ENCODE measurements at regions not wholly inside any gene's neighbourhood (a gene's known extent, or its start where the extent isn't known, plus 50 kb on each side); places are given as distances from the start of the nearest gene placed in this dataset.

DNA sequence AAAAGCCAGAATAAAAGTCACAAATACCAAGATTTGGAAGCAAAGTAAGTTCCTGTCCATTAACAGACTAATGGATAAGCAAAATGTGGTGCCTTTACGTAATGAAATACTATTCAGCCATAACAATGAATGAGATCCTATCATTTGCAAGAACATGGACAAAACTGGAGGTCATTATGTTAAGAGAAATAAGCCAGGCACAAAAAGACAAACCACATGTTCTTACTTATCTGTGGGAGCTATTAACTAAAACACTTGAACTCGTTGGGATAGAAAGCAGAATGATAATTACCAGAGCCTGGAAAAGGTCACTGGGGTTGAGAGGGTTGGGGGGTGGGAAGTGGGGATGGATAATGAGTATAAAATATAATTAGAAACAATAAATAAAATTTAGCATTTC lies 1015.9 kb downstream of the OTOL1 start:
- no peaks in the 10 kb centered on the region for H3K27me3 ChIP-seq
- 50 to 66% (median 62%) methylated on average over 2 of the region's 2 CpGs for WGBS, 5 donors
- H3K4me3 ChIP-seq: no peak overlapping the region
- H3K36me3 ChIP-seq: no peaks in the 10 kb centered on the region
- no peak overlapping the region for H3K27ac ChIP-seq
- no peak for DNase-seq
- TF ChIP-seq EP300 (IDR thresholded peaks at IDR 0.05): no peak
- H3K4me1 ChIP-seq: no peaks in the 10 kb centered on the region
- intact Hi-C loops (cut with DNase I; ENCODE audit: low total_unique reads): no loop called here
- H3K9me3 ChIP-seq: no peaks in the 10 kb centered on the region

DNA sequence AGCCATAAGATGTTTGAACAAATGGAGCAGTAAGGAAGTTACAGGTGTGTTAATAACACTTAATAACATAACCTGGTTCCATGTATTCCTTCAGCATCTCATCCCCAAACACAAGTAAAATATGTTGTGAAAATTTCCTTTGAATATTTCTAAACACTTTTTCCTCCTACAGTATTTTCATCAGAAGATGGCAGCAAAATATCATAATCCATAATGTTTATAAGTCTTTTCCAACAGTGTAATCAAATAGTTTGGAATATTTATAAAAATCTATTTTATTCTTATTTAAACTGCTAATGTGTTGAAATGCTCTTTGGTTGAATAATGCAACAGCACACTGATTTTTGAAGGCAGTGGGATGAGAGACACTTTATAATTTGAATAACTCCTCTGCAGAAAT lies 1020.5 kb downstream of the OTOL1 start:
- Histone ChIP-seq H3K4me3 (no peak overlapping the region), H3K36me3 (no peaks in the 10 kb centered on the region), H3K27me3 (no peaks in the 10 kb centered on the region), H3K9me3 (no peaks in the 10 kb centered on the region), H3K27ac (no peak overlapping the region), H3K4me1 (no peaks in the 10 kb centered on the region)
- TF ChIP-seq EP300 (IDR thresholded peaks at IDR 0.05): no peak
- no peak for TF ChIP-seq POLR2AphosphoS5 (IDR thresholded peaks at IDR 0.05)
- intact Hi-C loops (cut with DNase I; ENCODE audit: low total_unique reads): no loop called here
- DNase-seq: no peak

DNA sequence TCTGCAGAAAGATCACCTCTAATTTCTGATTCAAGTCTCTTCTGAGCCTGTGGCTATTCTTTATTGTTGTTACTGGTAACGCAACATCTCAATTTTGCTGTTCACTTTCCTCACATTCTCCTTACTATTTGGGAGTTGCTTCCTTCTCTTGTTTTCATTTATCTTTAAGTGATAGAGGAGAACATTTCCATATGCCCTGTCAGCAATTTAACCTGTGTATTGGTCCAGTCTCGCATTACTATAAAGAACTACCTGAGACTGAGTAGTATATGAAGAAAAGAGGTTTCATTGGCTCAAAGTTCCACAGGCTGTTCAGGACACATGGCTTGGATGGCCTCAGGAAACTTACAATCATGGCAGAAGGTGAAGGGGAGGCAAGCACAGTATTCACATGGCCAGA lies 1025.1 kb downstream of the OTOL1 start:
- Histone ChIP-seq H3K4me3 (no peak overlapping the region), H3K4me1 (no peaks in the 10 kb centered on the region), H3K27ac (no peak overlapping the region), H3K36me3 (no peaks in the 10 kb centered on the region), H3K9me3 (no peaks in the 10 kb centered on the region), H3K27me3 (no peaks in the 10 kb centered on the region)
- no peak for TF ChIP-seq EP300 (IDR thresholded peaks at IDR 0.05)
- no peak for TF ChIP-seq POLR2A (IDR thresholded peaks at IDR 0.05)
- no peak for TF ChIP-seq POLR2AphosphoS5 (IDR thresholded peaks at IDR 0.05)
- TF ChIP-seq, protein P1, sequence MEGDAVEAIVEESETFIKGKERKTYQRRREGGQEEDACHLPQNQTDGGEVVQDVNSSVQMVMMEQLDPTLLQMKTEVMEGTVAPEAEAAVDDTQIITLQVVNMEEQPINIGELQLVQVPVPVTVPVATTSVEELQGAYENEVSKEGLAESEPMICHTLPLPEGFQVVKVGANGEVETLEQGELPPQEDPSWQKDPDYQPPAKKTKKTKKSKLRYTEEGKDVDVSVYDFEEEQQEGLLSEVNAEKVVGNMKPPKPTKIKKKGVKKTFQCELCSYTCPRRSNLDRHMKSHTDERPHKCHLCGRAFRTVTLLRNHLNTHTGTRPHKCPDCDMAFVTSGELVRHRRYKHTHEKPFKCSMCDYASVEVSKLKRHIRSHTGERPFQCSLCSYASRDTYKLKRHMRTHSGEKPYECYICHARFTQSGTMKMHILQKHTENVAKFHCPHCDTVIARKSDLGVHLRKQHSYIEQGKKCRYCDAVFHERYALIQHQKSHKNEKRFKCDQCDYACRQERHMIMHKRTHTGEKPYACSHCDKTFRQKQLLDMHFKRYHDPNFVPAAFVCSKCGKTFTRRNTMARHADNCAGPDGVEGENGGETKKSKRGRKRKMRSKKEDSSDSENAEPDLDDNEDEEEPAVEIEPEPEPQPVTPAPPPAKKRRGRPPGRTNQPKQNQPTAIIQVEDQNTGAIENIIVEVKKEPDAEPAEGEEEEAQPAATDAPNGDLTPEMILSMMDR (IDR thresholded peaks at IDR 0.05): no peak
- DNase-seq: no peak
- WGBS, 5 donors: 88 to 99% (median 95%) methylated on average over 2 of the region's 2 CpGs
- intact Hi-C loops (cut with DNase I; ENCODE audit: low total_unique reads): no loop called here

- Histone ChIP-seq H3K36me3 (no peaks in the 10 kb centered on the region), H3K4me3 (no peak overlapping the region), H3K9me3 (no peaks in the 10 kb centered on the region), H3K4me1 (no peaks in the 10 kb centered on the region), H3K27ac (peak overlapping the region in 1 of 5 donors; percentile 57), H3K27me3 (no peaks in the 10 kb centered on the region)
- peak in 1 of 2 donors; percentile 64 for DNase-seq
- peak; percentile 9 to 32 (median 18) for TF ChIP-seq POLR2AphosphoS5 (IDR thresholded peaks at IDR 0.05)
- TF ChIP-seq, protein P1 (IDR thresholded peaks at IDR 0.05): no peak
- intact Hi-C loops (cut with DNase I; ENCODE audit: low total_unique reads): no loop called here
- 17 to 34% (median 26%) methylated on average over 2 of the region's 2 CpGs for WGBS, 5 donors
Measured at GRCh38 chr3:162525066-162525742, 1028.6 kb downstream of the OTOL1 start.

DNA sequence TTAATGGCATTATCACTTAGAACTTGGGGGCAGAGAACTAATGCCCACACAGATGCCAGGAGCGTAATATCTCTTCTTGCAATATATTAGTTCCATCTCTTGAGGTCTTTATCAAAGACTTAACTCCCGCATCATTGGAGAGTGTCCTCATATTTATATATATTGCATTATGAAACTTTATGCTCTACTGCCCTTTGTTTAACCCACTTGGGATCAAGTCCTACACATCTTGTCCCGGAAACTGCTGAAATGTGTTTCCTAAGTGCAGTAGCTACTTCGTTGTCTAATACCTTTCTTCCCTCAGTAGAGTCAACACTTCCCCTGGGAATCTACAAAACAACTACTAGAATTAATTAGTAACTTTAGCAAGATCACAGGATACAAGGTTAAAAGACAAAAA lies 1029.2 kb downstream of the OTOL1 start:
- no peaks in the 10 kb centered on the region for H3K9me3 ChIP-seq
- no peaks in the 10 kb centered on the region for H3K27me3 ChIP-seq
- intact Hi-C loops (cut with DNase I; ENCODE audit: low total_unique reads): no loop called here
- no peaks in the 10 kb centered on the region for H3K4me1 ChIP-seq
- WGBS, 5 donors: 47 to 78% (median 68%) methylated on average over 4 of the region's 4 CpGs
- H3K36me3 ChIP-seq: no peaks in the 10 kb centered on the region
- TF ChIP-seq, protein P1 (IDR thresholded peaks at IDR 0.05): no peak
- TF ChIP-seq POLR2A (IDR thresholded peaks at IDR 0.05) (no peak), EP300 (IDR thresholded peaks at IDR 0.05) (no peak), POLR2AphosphoS5 (IDR thresholded peaks at IDR 0.05) (no peak)
- DNase-seq: peak in 1 of 2 donors; percentile 30
- no peak overlapping the region for H3K4me3 ChIP-seq
- peak overlapping the region in 1 of 5 donors; percentile 57 for H3K27ac ChIP-seq
